ENCODE measurements at regions not wholly inside any gene's neighbourhood (a gene's known extent, or its start where the extent isn't known, plus 50 kb on each side); places are given as distances from the start of the nearest gene placed in this dataset.

GRCh38 chr6:22059946-22060345, 236.9 kb downstream of the PRL start:
- TF ChIP-seq CTCF (IDR thresholded peaks at IDR 0.05; ENCODE audit: insufficient read depth, low read length, severe bottlenecking): no peak
- Histone ChIP-seq H3K27me3 (ENCODE audit: control insufficient read depth, insufficient read depth, low read length) (no peaks in the 10 kb centered on the region), H3K4me3 (ENCODE audit: low read depth, low read length) (no peak overlapping the region), H3K36me3 (ENCODE audit: control insufficient read depth, insufficient read depth, low read length) (no peaks in the 10 kb centered on the region)
- FAIRE-seq (no peak), DNase-seq (ENCODE audit: low read depth) (no peak)

GRCh38 chr6:22062807-22063408, 233.9 kb downstream of the PRL start:
- no peak for TF ChIP-seq CTCF (IDR thresholded peaks at IDR 0.05; ENCODE audit: insufficient read depth, low read length, severe bottlenecking)
- H3K27me3 ChIP-seq (ENCODE audit: control insufficient read depth, insufficient read depth, low read length): no peaks in the 10 kb centered on the region
- H3K36me3 ChIP-seq (ENCODE audit: control insufficient read depth, insufficient read depth, low read length): no peaks in the 10 kb centered on the region
- peak; percentile 16 for DNase-seq (ENCODE audit: low read depth)
- no peak overlapping the region for H3K4me3 ChIP-seq (ENCODE audit: low read depth, low read length)
- peak; percentile 79 for FAIRE-seq

DNA sequence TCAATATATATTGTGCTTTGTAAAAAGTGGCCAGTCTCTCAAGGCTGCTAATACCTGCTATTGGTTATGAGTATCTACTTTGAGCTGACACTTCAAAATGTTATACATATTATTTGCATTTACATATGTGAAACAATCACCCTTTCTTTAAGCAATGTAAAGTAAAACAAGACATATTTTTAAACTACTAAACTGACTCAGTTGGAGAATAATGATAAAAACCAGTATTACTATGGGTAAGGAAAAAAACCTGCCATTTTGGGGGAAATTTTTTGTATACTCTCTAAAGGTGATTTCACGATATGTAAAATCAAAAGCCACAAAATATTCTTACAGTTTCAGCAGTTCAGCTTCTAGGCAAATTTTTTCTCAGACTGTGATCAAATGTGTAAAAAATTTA, 232.3 kb downstream of the PRL start:
- no peak for TF ChIP-seq CTCF (IDR thresholded peaks at IDR 0.05; ENCODE audit: insufficient read depth, low read length, severe bottlenecking)
- FAIRE-seq: no peak
- Histone ChIP-seq H3K27me3 (ENCODE audit: control insufficient read depth, insufficient read depth, low read length) (no peaks in the 10 kb centered on the region), H3K36me3 (ENCODE audit: control insufficient read depth, insufficient read depth, low read length) (no peaks in the 10 kb centered on the region), H3K4me3 (ENCODE audit: low read depth, low read length) (no peak overlapping the region)
- no peak for DNase-seq (ENCODE audit: low read depth)

DNA sequence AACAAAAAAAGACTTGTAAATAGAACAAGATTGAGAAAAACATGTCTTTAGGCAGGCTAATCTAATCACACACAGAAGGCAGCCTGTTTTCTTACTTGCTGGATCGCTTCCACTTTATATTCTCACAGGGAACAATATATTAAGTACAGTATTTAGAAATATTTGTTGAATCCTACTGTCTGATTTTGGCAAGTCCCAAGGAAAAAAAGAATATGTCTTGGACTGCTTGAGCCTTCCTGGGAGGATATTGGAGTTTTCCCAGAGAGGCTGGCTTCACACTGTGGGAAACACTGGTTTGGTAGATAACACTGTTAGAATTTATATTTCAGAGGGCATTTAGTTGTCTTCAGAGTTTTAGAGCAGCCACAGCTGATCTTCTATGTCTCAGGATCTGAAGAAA, 229.7 kb downstream of the PRL start:
- FAIRE-seq: no peak

DNA sequence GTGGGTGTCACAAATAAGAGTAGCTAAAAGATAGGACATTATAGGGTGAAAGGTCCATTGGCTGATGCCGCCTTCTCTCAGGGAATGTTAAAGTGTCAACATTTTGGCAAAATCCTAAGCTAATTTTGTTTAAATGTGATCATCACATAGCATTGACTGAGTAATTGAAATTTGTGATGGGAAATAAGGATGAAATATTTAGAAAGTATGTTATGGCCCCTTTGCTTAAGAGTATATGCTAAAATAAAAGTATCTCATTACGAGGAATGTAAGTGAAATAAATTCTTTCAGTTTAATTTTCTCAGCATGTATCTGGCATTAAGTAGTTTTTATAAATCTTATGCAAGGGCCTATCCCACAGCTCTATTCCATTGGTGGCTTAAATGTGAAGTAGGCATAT, 229.2 kb downstream of the PRL start:
- TF ChIP-seq CTCF (IDR thresholded peaks at IDR 0.05; ENCODE audit: insufficient read depth, low read length, severe bottlenecking): no peak
- Histone ChIP-seq H3K27me3 (ENCODE audit: control insufficient read depth, insufficient read depth, low read length) (no peaks in the 10 kb centered on the region), H3K4me3 (ENCODE audit: low read depth, low read length) (no peak overlapping the region), H3K36me3 (ENCODE audit: control insufficient read depth, insufficient read depth, low read length) (no peaks in the 10 kb centered on the region)
- DNase-seq (ENCODE audit: low read depth) (no peak), FAIRE-seq (no peak)

More for the DNA sequence above, 229.7 kb downstream of the PRL start:
- Histone ChIP-seq H3K4me3 (ENCODE audit: low read depth, low read length) (no peak overlapping the region), H3K27me3 (ENCODE audit: control insufficient read depth, insufficient read depth, low read length) (no peaks in the 10 kb centered on the region), H3K36me3 (ENCODE audit: control insufficient read depth, insufficient read depth, low read length) (no peaks in the 10 kb centered on the region)
- no peak for TF ChIP-seq CTCF (IDR thresholded peaks at IDR 0.05; ENCODE audit: insufficient read depth, low read length, severe bottlenecking)
- DNase-seq (ENCODE audit: low read depth): no peak

Measured in bronchial epithelial cell (primary cell).